Liver (tissue), 8 donors: ENCODE measurements at regions not wholly inside any gene's neighbourhood (a gene's known extent, or its start where the extent isn't known, plus 50 kb on each side); places are given as distances from the start of the nearest gene placed in this dataset.

Experiments
- DNase-seq: peaks from one replicate; pipeline ENCODE4 v3.0.0-alpha.2; 2017; ENCODE audit warnings: low spot score
- H3K27ac ChIP-seq, 2 donors: one replicate each; pipeline ENCODE4 v1.7.0; 2013; ENCODE audit warnings: inconsistent platforms in 2 of 2, low read length in 2 of 2, control low read depth in 1 of 2, low read depth in 1 of 2, mild to moderate bottlenecking in 1 of 2
- H3K27me3 ChIP-seq, 4 donors: one replicate each; pipeline versions ENCODE4 v1.6.1 to v1.7.0; 2013; ENCODE audit warnings: low read length in 3 of 4, inconsistent platforms in 1 of 4, mild to moderate bottlenecking in 1 of 4, moderate library complexity in 1 of 4; ENCODE audit not compliant: control insufficient read depth in 4 of 4, insufficient read depth in 4 of 4
- H3K36me3 ChIP-seq, 4 donors: one replicate each; pipeline versions ENCODE4 v1.6.1 to v1.7.0; 2013; ENCODE audit warnings: low read length in 3 of 4, mild to moderate bottlenecking in 3 of 4, low read depth in 1 of 4, moderate library complexity in 1 of 4; ENCODE audit not compliant: control insufficient read depth in 4 of 4, insufficient read depth in 3 of 4
- H3K4me1 ChIP-seq, 4 donors: one replicate each; pipeline versions ENCODE4 v1.6.1 to v1.7.0; 2013; ENCODE audit warnings: low read length in 3 of 4, mild to moderate bottlenecking in 3 of 4, moderate library complexity in 1 of 4; ENCODE audit not compliant: control insufficient read depth in 4 of 4, insufficient read depth in 4 of 4
- H3K4me3 ChIP-seq, 3 donors: one replicate each; pipeline versions ENCODE4 v1.6.1 to v1.7.0; 2013; ENCODE audit warnings: low read length in 3 of 3, control low read depth in 1 of 3, low read depth in 1 of 3, mild to moderate bottlenecking in 1 of 3
- H3K9ac ChIP-seq, 2 donors: one replicate each; pipeline ENCODE4 v1.7.0; 2013; ENCODE audit warnings: low read length in 2 of 2, mild to moderate bottlenecking in 2 of 2, moderate library complexity in 2 of 2, control low read depth in 1 of 2, low read depth in 1 of 2
- H3K9me3 ChIP-seq, 4 donors: one replicate each; pipeline versions ENCODE4 v1.6.1 to v1.7.0; 2013; ENCODE audit warnings: low read length in 3 of 4; ENCODE audit not compliant: control insufficient read depth in 4 of 4
- CTCF ChIP-seq: fragments of 150-350 bp; IDR thresholded peaks from 2 replicates; pipeline ENCODE4 v1.5.1; 2017; ENCODE audit warnings: improper control_type of control experiment, low read depth, low read length; ENCODE audit not compliant: missing input control
- EGR1 ChIP-seq, 2 donors: IDR thresholded peaks; 2 replicates each; pipeline ENCODE4 v1.6.1; 2016 to 2018; ENCODE audit warnings: antibody characterized with exemption in 2 of 2, low read depth in 2 of 2
- FOXA1 ChIP-seq: IDR thresholded peaks from 2 replicates; pipeline ENCODE4 v1.6.1; 2016; ENCODE audit warnings: antibody characterized with exemption
- FOXA2 ChIP-seq: IDR thresholded peaks from 2 replicates; pipeline ENCODE4 v1.6.1; 2016; ENCODE audit warnings: antibody characterized with exemption
- GABPA ChIP-seq, 2 donors: IDR thresholded peaks in 1 of 2; conservative IDR thresholded peaks in 1 of 2; 2 replicates each; pipeline ENCODE4 v1.6.1; 2016; ENCODE audit warnings: antibody characterized with exemption in 2 of 2, mild to moderate bottlenecking in 1 of 2, moderate library complexity in 1 of 2
- HNF4A ChIP-seq, 2 donors: conservative IDR thresholded peaks; 2 replicates each; pipeline ENCODE4 v1.6.1; 2016; ENCODE audit warnings: antibody characterized with exemption in 2 of 2, mild to moderate bottlenecking in 2 of 2
- HNF4G ChIP-seq: IDR thresholded peaks from 2 replicates; pipeline ENCODE4 v1.6.1; 2016; ENCODE audit warnings: antibody characterized with exemption
- JUND ChIP-seq, 2 donors: IDR thresholded peaks; 2 replicates each; pipeline ENCODE4 v1.6.1; 2016; ENCODE audit warnings: antibody characterized with exemption in 2 of 2
- MAX ChIP-seq: IDR thresholded peaks from 2 replicates; pipeline ENCODE4 v1.6.1; 2016; ENCODE audit warnings: antibody characterized with exemption
- NR2F2 ChIP-seq: IDR thresholded peaks from 2 replicates; pipeline ENCODE4 v1.6.1; 2016; ENCODE audit warnings: antibody characterized with exemption
- RAD21 ChIP-seq, 2 donors: IDR thresholded peaks; 2 replicates each; pipeline ENCODE4 v1.6.1; 2016; ENCODE audit warnings: antibody characterized with exemption in 2 of 2, mild to moderate bottlenecking in 2 of 2
- RXRA ChIP-seq, 2 donors: IDR thresholded peaks; 2 replicates each; pipeline ENCODE4 v1.6.1; 2017 to 2018; ENCODE audit warnings: antibody characterized with exemption in 2 of 2, mild to moderate bottlenecking in 1 of 2
- SP1 ChIP-seq: IDR thresholded peaks from 2 replicates; pipeline ENCODE4 v1.6.1; 2018; ENCODE audit warnings: antibody characterized with exemption, mild to moderate bottlenecking
- TAF1 ChIP-seq: conservative IDR thresholded peaks from 2 replicates; pipeline ENCODE4 v1.6.1; 2016; ENCODE audit warnings: antibody characterized with exemption, mild to moderate bottlenecking
- YY1 ChIP-seq: IDR thresholded peaks from 2 replicates; pipeline ENCODE4 v1.6.1; 2016; ENCODE audit warnings: antibody characterized with exemption, mild to moderate bottlenecking
- WGBS: extraction: QIAGEN DNeasy Blood & Tissue Kit; methylation state at CpG from one replicate; pipeline ENCODE4 v1.1.7; 2013; 5-methylcytosine and 5-hydroxymethylcytosine counted together
- TF ChIP-seq, protein P1 (sequence below): IDR thresholded peaks from 2 replicates; pipeline ENCODE4 v1.6.1; 2016; ENCODE audit warnings: antibody characterized with exemption
- TF ChIP-seq, protein P2 (sequence below): IDR thresholded peaks from 2 replicates; pipeline ENCODE4 v1.6.1; 2016; ENCODE audit warnings: antibody characterized with exemption
- TF ChIP-seq, protein P3 (sequence below): IDR thresholded peaks from 2 replicates; pipeline ENCODE4 v1.6.1; 2016; ENCODE audit warnings: antibody characterized with exemption, mild to moderate bottlenecking
- donor health status: healthy.
- donor health status: healthy.
- donor health status: healthy.
- donor health status: healthy.
- donor health status: healthy.

GRCh38 chrX:40227125-40227524 lies 129.4 kb upstream of the BCOR start:
- Histone ChIP-seq H3K4me3 (no peak overlapping the region), H3K36me3 (no peaks in the 10 kb centered on the region), H3K27me3 (no peaks in the 10 kb centered on the region), H3K9ac (no peak overlapping the region), H3K9me3 (peaks cover 0 to 3% (median 0%) of the 10 kb centered on the region in 4 donors), H3K4me1 (no peaks in the 10 kb centered on the region), H3K27ac (no peak overlapping the region)
- 88% methylated on average over 5 of the region's 5 CpGs for WGBS
- DNase-seq = no peak
- TF ChIP-seq RAD21 (IDR thresholded peaks at IDR 0.05) = no peak
- TF ChIP-seq, protein P1, sequence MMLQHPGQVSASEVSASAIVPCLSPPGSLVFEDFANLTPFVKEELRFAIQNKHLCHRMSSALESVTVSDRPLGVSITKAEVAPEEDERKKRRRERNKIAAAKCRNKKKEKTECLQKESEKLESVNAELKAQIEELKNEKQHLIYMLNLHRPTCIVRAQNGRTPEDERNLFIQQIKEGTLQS = no peak
- no peak for TF ChIP-seq FOXA1
- TF ChIP-seq TAF1 = no peak
- no peak for TF ChIP-seq FOXA2
- TF ChIP-seq, protein P2, sequence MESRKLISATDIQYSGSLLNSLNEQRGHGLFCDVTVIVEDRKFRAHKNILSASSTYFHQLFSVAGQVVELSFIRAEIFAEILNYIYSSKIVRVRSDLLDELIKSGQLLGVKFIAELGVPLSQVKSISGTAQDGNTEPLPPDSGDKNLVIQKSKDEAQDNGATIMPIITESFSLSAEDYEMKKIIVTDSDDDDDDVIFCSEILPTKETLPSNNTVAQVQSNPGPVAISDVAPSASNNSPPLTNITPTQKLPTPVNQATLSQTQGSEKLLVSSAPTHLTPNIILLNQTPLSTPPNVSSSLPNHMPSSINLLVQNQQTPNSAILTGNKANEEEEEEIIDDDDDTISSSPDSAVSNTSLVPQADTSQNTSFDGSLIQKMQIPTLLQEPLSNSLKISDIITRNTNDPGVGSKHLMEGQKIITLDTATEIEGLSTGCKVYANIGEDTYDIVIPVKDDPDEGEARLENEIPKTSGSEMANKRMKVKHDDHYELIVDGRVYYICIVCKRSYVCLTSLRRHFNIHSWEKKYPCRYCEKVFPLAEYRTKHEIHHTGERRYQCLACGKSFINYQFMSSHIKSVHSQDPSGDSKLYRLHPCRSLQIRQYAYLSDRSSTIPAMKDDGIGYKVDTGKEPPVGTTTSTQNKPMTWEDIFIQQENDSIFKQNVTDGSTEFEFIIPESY = no peak
- TF ChIP-seq YY1 = no peak
- no peak for TF ChIP-seq HNF4G
- no peak for TF ChIP-seq MAX
- TF ChIP-seq CTCF = no peak
- no peak for TF ChIP-seq SP1
- TF ChIP-seq, protein P3, sequence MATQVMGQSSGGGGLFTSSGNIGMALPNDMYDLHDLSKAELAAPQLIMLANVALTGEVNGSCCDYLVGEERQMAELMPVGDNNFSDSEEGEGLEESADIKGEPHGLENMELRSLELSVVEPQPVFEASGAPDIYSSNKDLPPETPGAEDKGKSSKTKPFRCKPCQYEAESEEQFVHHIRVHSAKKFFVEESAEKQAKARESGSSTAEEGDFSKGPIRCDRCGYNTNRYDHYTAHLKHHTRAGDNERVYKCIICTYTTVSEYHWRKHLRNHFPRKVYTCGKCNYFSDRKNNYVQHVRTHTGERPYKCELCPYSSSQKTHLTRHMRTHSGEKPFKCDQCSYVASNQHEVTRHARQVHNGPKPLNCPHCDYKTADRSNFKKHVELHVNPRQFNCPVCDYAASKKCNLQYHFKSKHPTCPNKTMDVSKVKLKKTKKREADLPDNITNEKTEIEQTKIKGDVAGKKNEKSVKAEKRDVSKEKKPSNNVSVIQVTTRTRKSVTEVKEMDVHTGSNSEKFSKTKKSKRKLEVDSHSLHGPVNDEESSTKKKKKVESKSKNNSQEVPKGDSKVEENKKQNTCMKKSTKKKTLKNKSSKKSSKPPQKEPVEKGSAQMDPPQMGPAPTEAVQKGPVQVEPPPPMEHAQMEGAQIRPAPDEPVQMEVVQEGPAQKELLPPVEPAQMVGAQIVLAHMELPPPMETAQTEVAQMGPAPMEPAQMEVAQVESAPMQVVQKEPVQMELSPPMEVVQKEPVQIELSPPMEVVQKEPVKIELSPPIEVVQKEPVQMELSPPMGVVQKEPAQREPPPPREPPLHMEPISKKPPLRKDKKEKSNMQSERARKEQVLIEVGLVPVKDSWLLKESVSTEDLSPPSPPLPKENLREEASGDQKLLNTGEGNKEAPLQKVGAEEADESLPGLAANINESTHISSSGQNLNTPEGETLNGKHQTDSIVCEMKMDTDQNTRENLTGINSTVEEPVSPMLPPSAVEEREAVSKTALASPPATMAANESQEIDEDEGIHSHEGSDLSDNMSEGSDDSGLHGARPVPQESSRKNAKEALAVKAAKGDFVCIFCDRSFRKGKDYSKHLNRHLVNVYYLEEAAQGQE = no peak
- no peak for TF ChIP-seq JUND (IDR thresholded peaks at IDR 0.05)
- no peak for TF ChIP-seq EGR1 (IDR thresholded peaks at IDR 0.05; ENCODE audit: low read depth in 2 of 2)
- no peak for TF ChIP-seq GABPA (IDR thresholded peaks at IDR 0.05 in 1 of 2, conservative IDR thresholded peaks at IDR 0.05 in 1 of 2)
- TF ChIP-seq NR2F2 = no peak
- no peak for TF ChIP-seq RXRA (IDR thresholded peaks at IDR 0.05)
- no peak for TF ChIP-seq HNF4A (conservative IDR thresholded peaks at IDR 0.05)

- H3K9ac ChIP-seq = no peak overlapping the region
- no peak overlapping the region for H3K27ac ChIP-seq
- peaks cover 0 to 12% (median 2%) of the 10 kb centered on the region in 4 donors for H3K9me3 ChIP-seq
- no peaks in the 10 kb centered on the region for H3K27me3 ChIP-seq
- 43% methylated on average over 2 of the region's 2 CpGs for WGBS
- no peaks in the 10 kb centered on the region for H3K36me3 ChIP-seq
- no peak for DNase-seq
- H3K4me3 ChIP-seq = no peak overlapping the region
- no peaks in the 10 kb centered on the region for H3K4me1 ChIP-seq
- no peak for TF ChIP-seq FOXA2
- no peak for TF ChIP-seq GABPA (IDR thresholded peaks at IDR 0.05 in 1 of 2, conservative IDR thresholded peaks at IDR 0.05 in 1 of 2)
- no peak for TF ChIP-seq HNF4G
- TF ChIP-seq RXRA (IDR thresholded peaks at IDR 0.05) = no peak
- TF ChIP-seq, protein P1 = no peak
- no peak for TF ChIP-seq MAX
- TF ChIP-seq, protein P3 = no peak
- no peak for TF ChIP-seq JUND (IDR thresholded peaks at IDR 0.05)
- TF ChIP-seq YY1 = no peak
- TF ChIP-seq RAD21 (IDR thresholded peaks at IDR 0.05) = no peak
- TF ChIP-seq FOXA1 = no peak
Observed at GRCh38 chrX:40224658-40225057, 126.9 kb upstream of the BCOR start.
